GM12865 (cell line): ENCODE measurements at regions not wholly inside any gene's neighbourhood (a gene's known extent, or its start where the extent isn't known, plus 50 kb on each side); places are given as distances from the start of the nearest gene placed in this dataset.

Experiments
- DNase-seq: peaks from one replicate; pipeline ENCODE4 v3.0.0; 2010; ENCODE audit warnings: low read depth
- H3K4me3 ChIP-seq: 2 replicates; pipeline ENCODE4 v1.5.1; 2011; ENCODE audit warnings: mild to moderate bottlenecking, low read depth, low read length, control low read depth
- TF ChIP-seq, protein P1 (sequence below): IDR thresholded peaks from 2 replicates; pipeline ENCODE4 v1.5.1; 2011; ENCODE audit warnings: low read length, control low read depth, low read depth, inconsistent platforms; ENCODE audit not compliant: insufficient read depth; ENCODE audit errors: missing control alignments

DNA sequence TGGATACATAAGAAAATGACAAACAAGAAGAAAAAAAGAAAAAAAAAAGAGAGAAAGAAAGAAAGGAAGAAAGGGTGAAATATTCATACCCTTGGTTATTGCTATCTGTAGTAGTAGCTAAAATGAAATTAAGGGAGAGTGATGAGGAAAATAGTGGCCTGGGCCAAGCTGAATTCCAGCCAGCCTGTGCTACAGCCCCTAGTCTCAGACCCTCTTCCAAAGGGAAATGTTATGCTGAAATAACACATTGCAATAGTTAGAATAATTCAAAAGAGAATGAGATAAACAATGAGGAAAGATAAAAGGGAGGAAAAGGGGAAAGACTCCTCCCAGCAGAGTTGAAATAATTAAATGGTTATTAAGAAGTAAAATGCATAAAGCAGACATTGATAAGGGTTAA lies 268.4 kb upstream of the ROBO1 start:
- H3K4me3 ChIP-seq, result no peak overlapping the region
- no peak for DNase-seq
- TF ChIP-seq, protein P1, sequence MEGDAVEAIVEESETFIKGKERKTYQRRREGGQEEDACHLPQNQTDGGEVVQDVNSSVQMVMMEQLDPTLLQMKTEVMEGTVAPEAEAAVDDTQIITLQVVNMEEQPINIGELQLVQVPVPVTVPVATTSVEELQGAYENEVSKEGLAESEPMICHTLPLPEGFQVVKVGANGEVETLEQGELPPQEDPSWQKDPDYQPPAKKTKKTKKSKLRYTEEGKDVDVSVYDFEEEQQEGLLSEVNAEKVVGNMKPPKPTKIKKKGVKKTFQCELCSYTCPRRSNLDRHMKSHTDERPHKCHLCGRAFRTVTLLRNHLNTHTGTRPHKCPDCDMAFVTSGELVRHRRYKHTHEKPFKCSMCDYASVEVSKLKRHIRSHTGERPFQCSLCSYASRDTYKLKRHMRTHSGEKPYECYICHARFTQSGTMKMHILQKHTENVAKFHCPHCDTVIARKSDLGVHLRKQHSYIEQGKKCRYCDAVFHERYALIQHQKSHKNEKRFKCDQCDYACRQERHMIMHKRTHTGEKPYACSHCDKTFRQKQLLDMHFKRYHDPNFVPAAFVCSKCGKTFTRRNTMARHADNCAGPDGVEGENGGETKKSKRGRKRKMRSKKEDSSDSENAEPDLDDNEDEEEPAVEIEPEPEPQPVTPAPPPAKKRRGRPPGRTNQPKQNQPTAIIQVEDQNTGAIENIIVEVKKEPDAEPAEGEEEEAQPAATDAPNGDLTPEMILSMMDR, result no peak

GRCh38 chr3:80035021-80035420 lies 267.2 kb upstream of the ROBO1 start:
- TF ChIP-seq, protein P1, result no peak
- no peak overlapping the region for H3K4me3 ChIP-seq
- no peak for DNase-seq

- DNase-seq, result no peak
- TF ChIP-seq, protein P1, result no peak
- no peak overlapping the region for H3K4me3 ChIP-seq
Measured at GRCh38 chr3:80023010-80023409, 255.2 kb upstream of the ROBO1 start.

- DNase-seq, result no peak
- TF ChIP-seq, protein P1, result no peak
- H3K4me3 ChIP-seq, result no peak overlapping the region
Measured at GRCh38 chr3:80018375-80018774, 250.6 kb upstream of the ROBO1 start.

DNA sequence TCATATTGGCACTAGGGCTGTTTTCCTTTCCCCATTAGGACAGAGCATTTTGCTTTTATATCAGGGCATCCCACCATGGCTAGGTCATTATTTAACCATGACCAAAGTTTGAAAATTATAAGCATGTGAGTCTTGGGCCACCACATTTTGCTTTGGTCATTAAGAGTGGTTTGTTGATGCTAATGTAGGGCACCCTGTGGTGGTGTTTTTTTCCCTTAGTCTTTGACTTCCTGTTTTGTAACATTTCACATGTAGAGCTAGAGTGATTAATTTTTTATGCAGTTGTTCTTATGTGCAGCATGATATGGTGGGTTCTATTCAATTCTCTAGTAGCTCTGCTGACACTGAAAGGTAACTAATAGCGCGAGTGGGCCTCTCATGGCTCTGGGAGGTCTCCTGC lies 249.6 kb upstream of the ROBO1 start:
- TF ChIP-seq, protein P1, result no peak
- no peak overlapping the region for H3K4me3 ChIP-seq
- DNase-seq, result no peak

GRCh38 chr3:80014576-80014975 lies 246.8 kb upstream of the ROBO1 start:
- TF ChIP-seq, protein P1, result no peak
- no peak overlapping the region for H3K4me3 ChIP-seq
- no peak for DNase-seq

GRCh38 chr3:80010021-80010571 lies 242.3 kb upstream of the ROBO1 start:
- H3K4me3 ChIP-seq, result no peak overlapping the region
- DNase-seq, result no peak
- TF ChIP-seq, protein P1, result no peak
